ENCODE measurements at regions not wholly inside any gene's neighbourhood (a gene's known extent, or its start where the extent isn't known, plus 50 kb on each side); places are given as distances from the start of the nearest gene placed in this dataset.
"Not testable (repeated sequence)": the region's sequence is repeated elsewhere in the genome, so short reads cannot be mapped to it uniquely, and the experiment has no call there.

- DNase-seq, result peak; percentile 24
Measured at GRCh38 chr6:79391480-79391879, 145.8 kb downstream of the LCA5 start.

GRCh38 chr6:79385893-79386292 lies 151.3 kb downstream of the LCA5 start:
- DNase-seq, result no peak

GRCh38 chr6:79385333-79385732 lies 150.9 kb upstream of the HMGN3 start:
- DNase-seq, result no peak

- DNase-seq, result peak; percentile 97
Measured at GRCh38 chr6:79384845-79385244, 150.4 kb upstream of the HMGN3 start.

- DNase-seq, result no peak
Measured at GRCh38 chr6:79378957-79379356, 144.5 kb upstream of the HMGN3 start.

GRCh38 chr6:79377888-79378348 lies 143.4 kb upstream of the HMGN3 start:
- no peak for DNase-seq

- no peak for DNase-seq
Measured at GRCh38 chr6:79377047-79377446, 142.6 kb upstream of the HMGN3 start.

- DNase-seq, result no peak
Measured at GRCh38 chr6:79375635-79376337, 141.3 kb upstream of the HMGN3 start.

GRCh38 chr6:79374308-79374707 lies 139.8 kb upstream of the HMGN3 start:
- no peak for DNase-seq

GRCh38 chr6:79373880-79374279 lies 139.4 kb upstream of the HMGN3 start:
- no peak for DNase-seq

- no peak for DNase-seq
Measured at GRCh38 chr6:79373246-79373645, 138.8 kb upstream of the HMGN3 start.

- DNase-seq, result no peak
Measured at GRCh38 chr6:79372757-79373156, 138.3 kb upstream of the HMGN3 start.

- no peak for DNase-seq
Measured at GRCh38 chr6:79369026-79369425, 134.5 kb upstream of the HMGN3 start.

GRCh38 chr6:79363441-79363840 lies 129.0 kb upstream of the HMGN3 start:
- not testable (repeated sequence) for DNase-seq

- not testable (repeated sequence) for DNase-seq
Measured at GRCh38 chr6:79361074-79361473, 126.6 kb upstream of the HMGN3 start.

- DNase-seq, result no peak
Measured at GRCh38 chr6:79353226-79353625, 118.7 kb upstream of the HMGN3 start.

- no peak for DNase-seq
Measured at GRCh38 chr6:79338493-79338892, 104.0 kb upstream of the HMGN3 start.

GRCh38 chr6:79335133-79335674 lies 100.7 kb upstream of the HMGN3 start:
- DNase-seq, result no peak

GRCh38 chr6:79334674-79335073 lies 100.2 kb upstream of the HMGN3 start:
- no peak for DNase-seq

- no peak for DNase-seq
Measured at GRCh38 chr6:79330704-79331103, 96.2 kb upstream of the HMGN3 start.

- no peak for DNase-seq
Measured at GRCh38 chr6:79313254-79313653, 78.8 kb upstream of the HMGN3 start.

- no peak for DNase-seq
Measured at GRCh38 chr6:79307321-79308036, 73.0 kb upstream of the HMGN3 start.

GRCh38 chr6:79305020-79305419 lies 70.5 kb upstream of the HMGN3 start:
- no peak for DNase-seq

- DNase-seq, result no peak
Measured at GRCh38 chr6:79302341-79302740, 67.9 kb upstream of the HMGN3 start.
